PC-9 (cell line): ENCODE measurements at regions not wholly inside any gene's neighbourhood (a gene's known extent, or its start where the extent isn't known, plus 50 kb on each side); places are given as distances from the start of the nearest gene placed in this dataset.

Experiments
- BruUV-seq: library from RNA; stranded (reverse); fragments of 400-500 nt; replicated peaks from 2 replicates; lab custom pipeline; 2021; lab: Mats Ljungman, UMichigan
- CTCF ChIA-PET: fragments of 300-600 bp; sonication (Branson Sonifier 250); formaldehyde crosslinking; loops from one replicate; lab custom pipeline; 2022; ENCODE audit warnings: antibody characterized with exemption; lab: Charles Lee
- POLR2A ChIA-PET: fragments of 300-600 bp; sonication (Branson Sonifier 250); formaldehyde crosslinking; loops from one replicate; lab custom pipeline; 2022; ENCODE audit warnings: antibody characterized with exemption; ENCODE audit not compliant: unreplicated experiment; lab: Charles Lee
- DNase-seq, 2 experiments: peaks; one replicate each; pipeline versions ENCODE4 v3.0.0 to v3.0.0-alpha.2; 2015 to 2022; ENCODE audit warnings: mixed read lengths in 1 of 2
- H2AFZ ChIP-seq: fragments of 200-600 bp; sonication (generic); 2 replicates; pipeline ENCODE4 v1.8.1; 2017; ENCODE audit warnings: antibody characterized with exemption
- H3F3A ChIP-seq: fragments of 200-600 bp; sonication (generic); 2 replicates; pipeline ENCODE4 v1.8.1; 2017; ENCODE audit warnings: antibody characterized with exemption, mild to moderate bottlenecking, low read depth; ENCODE audit not compliant: insufficient read depth
- H3K27ac ChIP-seq: fragments of 200-600 bp; sonication (generic); 2 replicates; pipeline ENCODE4 v1.6.1; 2016; ENCODE audit warnings: mixed run types
- H3K27me3 ChIP-seq: fragments of 200-600 bp; sonication (generic); 2 replicates; pipeline ENCODE4 v1.6.1; 2016; ENCODE audit warnings: low read depth, mixed run types; ENCODE audit not compliant: insufficient read depth
- H3K36me3 ChIP-seq: fragments of 200-600 bp; sonication (generic); 2 replicates; pipeline ENCODE4 v1.6.1; 2016; ENCODE audit warnings: low read depth, mixed run types
- H3K4me1 ChIP-seq: fragments of 200-600 bp; sonication (generic); replicated peaks from 2 replicates; pipeline ENCODE4 v1.6.1; 2016; ENCODE audit warnings: mixed run types; ENCODE audit not compliant: insufficient read depth
- H3K4me2 ChIP-seq: fragments of 200-600 bp; sonication (generic); 2 replicates; pipeline ENCODE4 v1.6.1; 2017; ENCODE audit warnings: mixed run types
- H3K4me3 ChIP-seq: fragments of 200-600 bp; sonication (generic); 2 replicates; pipeline ENCODE4 v1.6.1; 2016; ENCODE audit warnings: mixed run types
- H3K79me2 ChIP-seq: fragments of 200-600 bp; sonication (generic); 2 replicates; pipeline ENCODE4 v1.6.1; 2017; ENCODE audit warnings: low read depth, mixed run types
- H3K9me2 ChIP-seq: fragments of 200-600 bp; sonication (generic); 2 replicates; pipeline ENCODE4 v1.8.1; 2017; ENCODE audit warnings: mild to moderate bottlenecking; ENCODE audit not compliant: insufficient read depth
- H3K9me3 ChIP-seq: fragments of 200-600 bp; sonication (generic); 2 replicates; pipeline ENCODE4 v1.8.1; 2016; ENCODE audit warnings: low read depth; ENCODE audit not compliant: insufficient read depth
- H4K20me1 ChIP-seq: fragments of 200-600 bp; sonication (generic); 2 replicates; pipeline ENCODE4 v1.8.1; 2017; ENCODE audit not compliant: insufficient read depth
- CTCF ChIP-seq: fragments of 200-600 bp; sonication (generic); conservative IDR thresholded peaks from 2 replicates; pipeline ENCODE4 v1.6.1; 2017; ENCODE audit warnings: mixed run types, antibody characterized with exemption, mild to moderate bottlenecking, moderate library complexity
- EZH2 ChIP-seq: fragments of 200-600 bp; sonication (generic); IDR thresholded peaks from 2 replicates; pipeline ENCODE4 v1.8.0; 2017; ENCODE audit warnings: antibody characterized with exemption, low read depth
- intact Hi-C: fragments of 100-400 bp; cut with micrococcal nuclease; formaldehyde crosslinking; loops from one replicate; pipeline ENCODE4 v1.10.0; 2022; ENCODE audit not compliant: unreplicated experiment

GRCh38 chr21:25458484-25458883 is 148.8 kb downstream of the MRPL39 start:
- ChIA-PET POLR2A (no interaction called here), CTCF (no interaction called here)
- Histone ChIP-seq H3F3A (no peaks in the 10 kb centered on the region), H4K20me1 (no peaks in the 10 kb centered on the region), H3K27ac (no peak overlapping the region), H3K79me2 (no peaks in the 10 kb centered on the region), H3K27me3 (no peaks in the 10 kb centered on the region), H3K4me3 (no peak overlapping the region), H3K4me1 (no peaks in the 10 kb centered on the region), H3K36me3 (no peaks in the 10 kb centered on the region), H3K9me3 (no peaks in the 10 kb centered on the region), H3K9me2 (no peaks in the 10 kb centered on the region), H2AFZ (no peak overlapping the region), H3K4me2 (no peak overlapping the region)
- BruUV-seq: no TSS peak
- TF ChIP-seq EZH2 (no peak), CTCF (no peak)
- intact Hi-C loops: no loop called here
- DNase-seq: no peak

- Histone ChIP-seq H3K4me1 (no peaks in the 10 kb centered on the region), H3K4me3 (no peak overlapping the region), H3K79me2 (no peaks in the 10 kb centered on the region), H3K27me3 (no peaks in the 10 kb centered on the region), H3K4me2 (no peak overlapping the region), H3K27ac (no peak overlapping the region), H3K9me3 (no peaks in the 10 kb centered on the region), H2AFZ (no peak overlapping the region), H3K9me2 (no peaks in the 10 kb centered on the region), H4K20me1 (no peaks in the 10 kb centered on the region), H3K36me3 (no peaks in the 10 kb centered on the region), H3F3A (no peaks in the 10 kb centered on the region)
- ChIA-PET CTCF (no interaction called here), POLR2A (no interaction called here)
- TF ChIP-seq EZH2 (no peak), CTCF (no peak)
- BruUV-seq: no TSS peak
- DNase-seq: no peak
- intact Hi-C loops: no loop called here
Measured at GRCh38 chr21:25457946-25458345, 149.3 kb downstream of the MRPL39 start.

GRCh38 chr21:25457411-25457810 is 149.9 kb downstream of the MRPL39 start:
- intact Hi-C loops: no loop called here
- no peaks in the 10 kb centered on the region for H3K36me3 ChIP-seq
- H3K4me2 ChIP-seq: no peak overlapping the region
- H3K27ac ChIP-seq: no peak overlapping the region
- no peak for TF ChIP-seq EZH2
- no peak for TF ChIP-seq CTCF
- ChIA-PET CTCF (no interaction called here), POLR2A (no interaction called here)
- H3K4me3 ChIP-seq: no peak overlapping the region
- no peaks in the 10 kb centered on the region for H4K20me1 ChIP-seq
- no peaks in the 10 kb centered on the region for H3K79me2 ChIP-seq
- no peaks in the 10 kb centered on the region for H3K27me3 ChIP-seq
- no peaks in the 10 kb centered on the region for H3K9me3 ChIP-seq
- H3K9me2 ChIP-seq: no peaks in the 10 kb centered on the region
- H3F3A ChIP-seq: no peaks in the 10 kb centered on the region
- H3K4me1 ChIP-seq: no peaks in the 10 kb centered on the region
- no peak for DNase-seq
- no TSS peak for BruUV-seq
- H2AFZ ChIP-seq: no peak overlapping the region
